Cardiac fibroblast (primary cell): ENCODE measurements at regions not wholly inside any gene's neighbourhood (a gene's known extent, or its start where the extent isn't known, plus 50 kb on each side); places are given as distances from the start of the nearest gene placed in this dataset.
A peak's percentile ranks its signal among the peaks of the same experiment; 100 is the strongest.
"Not testable (repeated sequence)": the region's sequence is repeated elsewhere in the genome, so short reads cannot be mapped to it uniquely, and the experiment has no call there.

Experiments used
- DNase-seq, 2 donors: peaks; one replicate each; pipeline versions ENCODE4 v3.0.0 to v3.0.0-alpha.2; 2010; ENCODE audit warnings: low read depth in 2 of 2
- H3K4me3 ChIP-seq, 2 donors: replicated peaks in 1 of 2; 1 replicate in 1 of 2; 2 replicates in 1 of 2; pipeline ENCODE4 v1.5.1; 2011; ENCODE audit warnings: low read depth in 2 of 2, low read length in 2 of 2, mild to moderate bottlenecking in 2 of 2, moderate library complexity in 1 of 2
- CTCF ChIP-seq: IDR thresholded peaks from one replicate; pipeline ENCODE4 v1.5.1; 2011; ENCODE audit warnings: low read depth, mild to moderate bottlenecking, low read length, inconsistent platforms

GRCh38 chr3:130800829-130801228, 54.2 kb upstream of the PIK3R4 start:
- H3K4me3 ChIP-seq = no peak overlapping the region
- DNase-seq = no peak
- no peak for TF ChIP-seq CTCF

DNA sequence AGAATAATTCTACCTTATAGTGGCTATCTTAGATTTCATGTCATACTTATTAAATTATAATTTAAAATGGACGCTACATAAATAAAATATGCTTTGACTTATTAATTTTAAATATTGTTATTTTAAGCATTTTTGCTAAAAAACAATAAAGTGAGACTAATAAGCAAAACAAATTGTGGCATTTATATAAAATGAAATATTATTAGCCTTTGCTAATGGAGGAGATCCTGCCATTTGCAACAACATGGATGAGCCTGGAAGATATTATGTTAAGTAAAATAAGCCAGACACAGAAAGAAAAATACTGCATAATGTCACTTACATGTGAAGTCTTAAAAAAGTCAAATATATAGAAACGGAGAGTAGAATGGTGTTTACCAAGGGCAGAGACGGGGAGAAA, 54.8 kb upstream of the PIK3R4 start:
- no peak for DNase-seq
- H3K4me3 ChIP-seq = no peak overlapping the region
- TF ChIP-seq CTCF = no peak

DNA sequence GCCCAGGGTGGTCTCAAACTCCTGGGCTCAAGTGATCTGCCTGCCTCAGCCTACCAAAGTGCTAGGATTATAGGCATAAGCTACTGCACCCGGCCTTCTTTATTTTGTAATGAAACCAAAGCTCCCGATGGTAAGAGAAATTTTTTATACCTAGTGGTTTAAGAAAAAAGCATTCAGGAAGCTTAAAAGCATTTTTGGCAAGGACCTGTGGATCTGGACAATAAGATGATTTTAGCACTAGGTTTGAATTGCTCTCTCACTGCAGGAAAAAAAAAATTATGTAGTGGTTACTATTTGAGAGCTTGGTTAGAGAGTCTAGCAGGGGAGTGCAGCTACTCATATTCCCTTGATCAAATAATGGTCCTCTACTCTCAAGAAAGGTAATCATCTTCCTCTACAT, 64.9 kb upstream of the PIK3R4 start:
- no peak for DNase-seq
- no peak overlapping the region for H3K4me3 ChIP-seq
- no peak for TF ChIP-seq CTCF

DNA sequence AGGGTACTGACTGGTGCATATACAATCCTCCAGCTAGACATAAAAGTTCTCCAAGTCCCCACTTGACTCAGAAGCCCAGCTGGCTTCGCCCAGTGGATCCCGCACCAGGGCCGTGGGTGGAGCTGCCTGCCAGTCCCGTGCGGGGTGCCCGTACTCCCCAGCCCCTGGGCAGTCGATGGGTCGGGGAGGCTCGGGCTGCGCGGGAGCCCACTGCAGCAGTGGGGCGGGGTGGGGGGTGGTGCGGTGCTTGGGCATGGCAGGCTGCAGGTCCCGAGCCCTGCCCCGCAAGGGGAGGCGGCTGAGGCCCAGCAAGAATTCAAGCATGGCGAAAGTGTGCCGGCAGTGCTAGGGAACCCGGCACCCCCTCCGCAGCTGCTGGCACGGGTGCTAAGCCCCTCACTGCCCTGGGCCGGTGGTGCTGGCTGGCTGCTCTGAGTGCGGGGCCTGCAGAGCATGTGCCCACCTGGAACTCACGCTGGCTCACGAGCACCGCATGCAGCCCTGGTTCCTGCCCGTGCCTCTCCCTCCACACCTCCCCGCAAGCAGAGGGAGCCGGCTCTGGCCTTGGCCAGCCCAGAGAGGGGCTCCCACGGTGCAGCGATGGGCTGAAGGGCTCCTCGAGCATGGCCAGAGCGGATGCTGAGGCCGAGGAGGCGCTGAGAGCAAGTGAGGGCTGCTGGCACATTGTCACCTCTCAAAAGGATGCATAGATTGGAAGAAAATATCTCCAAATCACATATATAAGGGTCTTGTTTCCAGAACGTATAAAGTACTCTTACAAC, 68.3 kb upstream of the PIK3R4 start:
- no peak for DNase-seq
- H3K4me3 ChIP-seq = no peak overlapping the region
- TF ChIP-seq CTCF = no peak

DNA sequence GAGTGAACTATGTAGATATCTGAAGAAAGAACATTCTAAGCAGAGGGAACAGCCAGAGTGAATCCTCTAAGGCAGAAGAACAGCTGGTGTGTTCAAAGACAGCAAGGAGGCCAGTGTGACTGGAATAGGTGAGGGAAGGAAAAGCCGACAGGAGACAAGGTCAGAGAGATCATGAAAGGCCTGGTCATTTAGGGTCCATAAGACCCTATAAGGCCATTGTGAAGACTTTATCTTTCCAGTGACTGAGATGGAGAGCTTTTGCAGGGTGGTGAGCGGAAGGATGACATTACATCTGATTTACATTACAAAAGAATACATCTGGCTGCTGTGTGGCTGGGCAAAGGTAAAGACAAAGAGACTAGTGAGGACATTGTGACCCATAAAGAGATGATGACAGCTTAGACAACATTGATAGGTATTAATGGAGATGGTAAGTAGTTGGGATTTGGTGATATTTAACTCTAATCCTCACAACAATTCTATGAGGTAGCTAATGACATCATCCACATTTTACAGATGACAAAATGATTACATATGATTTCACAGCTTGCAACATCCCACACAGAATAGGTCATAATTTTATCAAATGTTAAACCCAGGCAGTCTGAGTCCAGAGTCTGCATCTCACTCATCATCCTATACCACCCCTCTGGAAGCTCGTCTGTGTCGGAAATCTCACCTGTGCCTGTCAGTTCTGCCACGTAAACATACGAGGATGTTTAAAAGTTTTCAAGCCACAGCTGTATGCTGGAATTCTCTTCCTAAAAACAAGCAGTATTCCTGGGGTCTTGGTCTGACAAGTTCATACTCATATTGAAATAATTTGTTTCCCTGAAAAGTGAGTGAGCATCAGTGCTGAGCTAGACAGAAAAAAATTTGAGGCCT, 70.2 kb upstream of the PIK3R4 start:
- TF ChIP-seq CTCF = no peak
- DNase-seq = no peak
- no peak overlapping the region for H3K4me3 ChIP-seq

DNA sequence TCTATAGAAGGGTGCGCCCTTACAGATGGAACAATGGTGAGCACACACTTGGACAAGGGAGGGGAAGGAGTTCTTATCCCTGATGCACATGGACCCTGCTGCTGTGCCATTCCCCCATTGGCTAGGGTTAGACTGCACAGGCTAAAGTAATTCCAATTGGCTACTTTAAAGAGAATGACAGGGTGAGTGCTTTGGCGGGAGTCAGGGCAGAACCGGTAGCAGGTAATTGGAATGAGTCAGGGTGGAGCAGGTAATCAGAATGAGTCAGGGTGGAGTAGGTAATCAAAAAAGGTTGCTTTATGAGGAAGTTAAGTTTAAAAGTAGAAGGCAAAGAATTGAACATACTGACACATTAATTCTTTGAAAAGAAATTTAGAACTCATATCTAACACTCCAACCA, 71.4 kb upstream of the PIK3R4 start:
- DNase-seq, H3K4me3 ChIP-seq: not testable (repeated sequence)

DNA sequence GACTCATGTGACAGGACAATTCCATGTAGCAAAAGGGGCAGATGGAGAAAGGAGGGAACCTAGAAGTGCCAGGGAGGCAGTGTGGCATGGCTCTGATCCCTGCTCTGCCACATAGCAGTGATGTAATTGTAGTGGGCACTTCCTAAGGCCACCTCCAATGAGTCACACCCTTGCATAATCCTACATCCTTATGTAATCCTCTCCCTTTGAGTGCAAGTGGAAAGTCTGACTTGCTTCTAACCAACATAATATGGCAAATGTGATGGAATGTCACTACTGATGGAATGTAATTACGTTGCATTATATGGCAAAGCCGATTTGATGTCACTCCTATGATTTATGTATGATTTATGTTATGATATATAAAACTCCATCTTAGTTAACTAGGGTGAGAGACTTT, 72.9 kb upstream of the ATP2C1 start:
- peak; percentile 51 to 82 for DNase-seq
- TF ChIP-seq CTCF = no peak
- no peak overlapping the region for H3K4me3 ChIP-seq
